WTC11 (cell line): ENCODE measurements at regions not wholly inside any gene's neighbourhood (a gene's known extent, or its start where the extent isn't known, plus 50 kb on each side); places are given as distances from the start of the nearest gene placed in this dataset.
"Not testable (repeated sequence)": the region's sequence is repeated elsewhere in the genome, so short reads cannot be mapped to it uniquely, and the experiment has no call there.

ENCODE experiments used
- ATAC-seq: fragments of 200-7000 bp; cut with Tn5 transposase; 2 replicates; pipeline ENCODE4 v1.10.0; 2021; ENCODE audit warnings: mild to moderate bottlenecking, moderate library complexity
- CTCF ChIA-PET: fragments of 300-600 bp; sonication (Branson Sonifier 250); formaldehyde crosslinking; loops from one replicate; lab custom pipeline; 2021; ENCODE audit warnings: antibody characterized with exemption; lab: Charles Lee
- POLR2A ChIA-PET: fragments of 350-600 bp; sonication (Branson Sonifier 250); formaldehyde crosslinking; loops from one replicate; lab custom pipeline; 2021; ENCODE audit warnings: antibody characterized with exemption; lab: Charles Lee
- DNase-seq: peaks from one replicate; pipeline ENCODE4 v3.0.0; 2021; ENCODE audit warnings: low spot score
- H3K27ac Mint-ChIP-seq: 2 replicates; pipeline ENCODE4 v1.8.0; 2021; ENCODE audit warnings: mixed read lengths
- H3K27me3 Mint-ChIP-seq: 2 replicates; pipeline ENCODE4 v1.8.0; 2021; ENCODE audit warnings: low read depth, mild to moderate bottlenecking, moderate library complexity, mixed read lengths
- H3K36me3 Mint-ChIP-seq: 2 replicates; pipeline ENCODE4 v1.8.0; 2021; ENCODE audit warnings: mixed read lengths
- H3K4me1 Mint-ChIP-seq: 2 replicates; pipeline ENCODE4 v1.8.0; 2022; ENCODE audit warnings: mixed read lengths
- H3K4me3 Mint-ChIP-seq: 2 replicates; pipeline ENCODE4 v1.8.0; 2021; ENCODE audit warnings: mild to moderate bottlenecking, moderate library complexity, mixed read lengths
- H3K9me3 Mint-ChIP-seq: 2 replicates; pipeline ENCODE4 v1.8.0; 2021; ENCODE audit warnings: mixed read lengths
- AR ChIP-seq: fragments of 250-450 bp; sonication (Bioruptor Pico); IDR thresholded peaks from 2 replicates; pipeline ENCODE4 v1.9.0; 2021; ENCODE audit warnings: mild to moderate bottlenecking
- ATF2 ChIP-seq: sonication (generic); formaldehyde crosslinking; IDR thresholded peaks from 2 replicates; pipeline ENCODE4 v1.8.1; 2022; ENCODE audit warnings: low read depth, missing genetic modification reagents, borderline replicate concordance
- CTCF ChIP-seq: fragments of 200-600 bp; IDR thresholded peaks from 2 replicates; pipeline ENCODE4 v1.8.0; 2022; ENCODE audit warnings: antibody characterized with exemption
- ETV6 ChIP-seq: sonication (generic); formaldehyde crosslinking; IDR thresholded peaks from 2 replicates; pipeline ENCODE4 v1.8.1; 2022; ENCODE audit warnings: mild to moderate bottlenecking, missing genetic modification reagents
- GRHL2 ChIP-seq: fragments of 250-450 bp; sonication (Bioruptor Pico); IDR thresholded peaks from 2 replicates; pipeline ENCODE4 v1.8.0; 2022; ENCODE audit warnings: mild to moderate bottlenecking, moderate library complexity; ENCODE audit not compliant: insufficient replicate concordance, severe bottlenecking
- PREB ChIP-seq: sonication (generic); formaldehyde crosslinking; IDR thresholded peaks from 2 replicates; pipeline ENCODE4 v1.8.1; 2022; ENCODE audit warnings: mild to moderate bottlenecking, missing genetic modification reagents, moderate library complexity, borderline replicate concordance
- TP53 ChIP-seq: sonication (generic); formaldehyde crosslinking; IDR thresholded peaks from 2 replicates; pipeline ENCODE4 v1.8.1; 2023; ENCODE audit warnings: mild to moderate bottlenecking, missing genetic modification reagents
- ZBTB43 ChIP-seq: sonication (generic); formaldehyde crosslinking; IDR thresholded peaks from 2 replicates; pipeline ENCODE4 v1.8.1; 2023; ENCODE audit warnings: mild to moderate bottlenecking, missing genetic modification reagents
- ZMAT4 ChIP-seq: fragments of 250-450 bp; sonication (Bioruptor Pico); IDR thresholded peaks from 2 replicates; pipeline ENCODE4 v1.9.0; 2021; ENCODE audit warnings: mild to moderate bottlenecking
- ZNF263 ChIP-seq: sonication (generic); formaldehyde crosslinking; IDR thresholded peaks from 2 replicates; pipeline ENCODE4 v1.8.1; 2022; ENCODE audit warnings: low read depth, mild to moderate bottlenecking, moderate library complexity, missing genetic modification reagents
- ZNF416 ChIP-seq: fragments of 250-450 bp; sonication (Bioruptor Pico); IDR thresholded peaks from 2 replicates; pipeline ENCODE4 v1.9.0; 2021; ENCODE audit warnings: mild to moderate bottlenecking, inconsistent platforms
- ZNF423 ChIP-seq: fragments of 250-450 bp; sonication (Bioruptor Pico); IDR thresholded peaks from 2 replicates; pipeline ENCODE4 v2.1.2; 2022; ENCODE audit warnings: mild to moderate bottlenecking, moderate library complexity
- ZNF425 ChIP-seq: fragments of 250-450 bp; sonication (Bioruptor Pico); conservative IDR thresholded peaks from 2 replicates; pipeline ENCODE4 v1.9.0; 2021; ENCODE audit warnings: mild to moderate bottlenecking
- TF ChIP-seq, protein P1 (sequence below): sonication (generic); formaldehyde crosslinking; IDR thresholded peaks from 2 replicates; pipeline ENCODE4 v1.8.0; 2022; ENCODE audit warnings: mild to moderate bottlenecking, missing genetic modification reagents

DNA sequence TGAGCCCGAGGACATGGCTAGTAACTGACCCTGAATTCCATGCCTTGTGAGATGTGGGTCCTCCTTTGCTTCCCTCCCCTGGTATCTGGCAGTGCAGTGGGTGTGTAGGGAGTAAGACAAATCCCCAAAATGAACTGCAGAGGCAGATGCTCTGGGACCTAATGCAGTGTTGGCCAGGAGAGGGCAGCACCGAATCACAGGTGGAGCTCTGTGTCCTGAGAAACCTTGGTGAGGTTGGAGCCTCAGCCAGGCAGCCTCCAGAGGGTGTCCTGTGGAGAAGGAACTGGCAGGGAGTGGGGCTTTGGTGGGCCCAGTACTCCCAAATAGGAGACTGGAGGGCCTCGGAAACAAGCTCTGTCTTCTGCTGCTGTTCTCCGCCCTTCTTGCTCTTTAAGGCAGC is 209.9 kb downstream of the CCNG2 start:
- H3K27me3 Mint-ChIP-seq, H3K36me3 Mint-ChIP-seq, POLR2A ChIA-PET, DNase-seq, H3K9me3 Mint-ChIP-seq, H3K27ac Mint-ChIP-seq, H3K4me3 Mint-ChIP-seq, H3K4me1 Mint-ChIP-seq: not testable (repeated sequence)
- ATAC-seq: peak; percentile 99
- TF ChIP-seq CTCF: peak; percentile 34; the same call in 1 of the 2 replicates
- CTCF ChIA-PET: interaction anchor here (0.6 to 2.3 kb wide), 10 partner anchors 9 to 249 kb away, joined by 3 to 8 read pairs (median 4); no protein-coding TSS in a partner anchor

DNA sequence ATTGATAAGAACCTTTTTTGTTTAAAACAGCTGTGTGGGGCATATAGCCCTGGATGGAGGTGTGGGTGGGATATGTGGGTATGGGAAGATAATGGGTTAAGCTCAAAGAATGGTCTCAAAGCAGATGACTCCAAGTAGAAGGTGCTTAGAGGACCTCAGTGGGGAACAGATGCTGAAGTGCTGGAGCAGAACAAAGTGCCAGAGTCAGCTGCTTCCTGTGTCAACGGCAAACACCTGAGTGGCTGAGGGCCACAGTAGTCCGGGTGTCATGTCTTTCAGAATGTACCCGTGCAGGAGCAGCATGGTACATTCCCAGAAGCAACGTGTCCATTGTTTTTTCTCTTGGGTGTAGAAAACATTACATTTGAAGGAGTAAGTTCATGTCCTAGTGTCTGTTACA is 210.6 kb downstream of the CCNG2 start:
- H3K4me3 Mint-ChIP-seq: no peak overlapping the region

More for the DNA sequence above, 210.6 kb downstream of the CCNG2 start:
- Mint-ChIP-seq H3K9me3 (no peaks in the 10 kb centered on the region), H3K27ac (no peak overlapping the region), H3K27me3 (peaks cover 7% of the 10 kb centered on the region; the same call in 1 of the 2 replicates), H3K36me3 (no peaks in the 10 kb centered on the region), H3K4me1 (no peaks in the 10 kb centered on the region)
- CTCF ChIA-PET: interaction anchor here (1.1 to 2.3 kb wide), 4 partner anchors 9 to 65 kb away, joined by 3 to 7 read pairs (median 6); no protein-coding TSS in a partner anchor
- POLR2A ChIA-PET: no interaction called here
- no peak for TF ChIP-seq PREB (CRISPR knock-in tag)
- no peak for TF ChIP-seq ETV6
- TF ChIP-seq ZNF263 (CRISPR knock-in tag): no peak
- no peak for TF ChIP-seq AR (CRISPR knock-in tag)
- no peak for TF ChIP-seq ZNF416 (CRISPR knock-in tag)
- TF ChIP-seq GRHL2 (CRISPR knock-in tag): no peak
- TF ChIP-seq ZNF423 (CRISPR knock-in tag): no peak
- no peak for TF ChIP-seq TP53 (CRISPR knock-in tag)
- TF ChIP-seq ZNF425 (CRISPR knock-in tag): no peak
- no peak for TF ChIP-seq ZBTB43
- TF ChIP-seq ATF2 (CRISPR knock-in tag): no peak
- TF ChIP-seq, protein P1, sequence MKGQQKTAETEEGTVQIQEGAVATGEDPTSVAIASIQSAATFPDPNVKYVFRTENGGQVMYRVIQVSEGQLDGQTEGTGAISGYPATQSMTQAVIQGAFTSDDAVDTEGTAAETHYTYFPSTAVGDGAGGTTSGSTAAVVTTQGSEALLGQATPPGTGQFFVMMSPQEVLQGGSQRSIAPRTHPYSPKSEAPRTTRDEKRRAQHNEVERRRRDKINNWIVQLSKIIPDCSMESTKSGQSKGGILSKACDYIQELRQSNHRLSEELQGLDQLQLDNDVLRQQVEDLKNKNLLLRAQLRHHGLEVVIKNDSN (CRISPR knock-in tag): no peak
- TF ChIP-seq ZMAT4 (CRISPR knock-in tag): no peak
- DNase-seq (no peak), ATAC-seq (no peak)
